K562 (cell line): ENCODE measurements at regions not wholly inside any gene's neighbourhood (a gene's known extent, or its start where the extent isn't known, plus 50 kb on each side); places are given as distances from the start of the nearest gene placed in this dataset.

ENCODE experiments used
- RHOXF2B ChIP-seq: fragments of 250-450 bp; sonication (Bioruptor Pico); conservative IDR thresholded peaks from 2 replicates; pipeline ENCODE4 v1.5.1; 2021
- SRSF1 ChIP-seq: fragments of 200-400 bp; formaldehyde crosslinking; IDR thresholded peaks from 2 replicates; pipeline ENCODE4 v1.6.1; 2017; ENCODE audit warnings: mild to moderate bottlenecking, low read depth, low read length, moderate library complexity
- TF ChIP-seq, protein P1 (sequence below), 2 experiments: fragments of 450-650 bp in 1 of 2; sonication (generic) in 1 of 2; formaldehyde crosslinking in 1 of 2; IDR thresholded peaks; 2 replicates each; pipeline versions ENCODE4 v1.7.1 to v1.9.0; 2016 to 2022; ENCODE audit warnings: inconsistent platforms in 1 of 2, mild to moderate bottlenecking in 1 of 2, missing genetic modification reagents in 1 of 2
- TF ChIP-seq, protein P2 (sequence below): fragments of 250-450 bp; sonication (Bioruptor Pico); IDR thresholded peaks from 2 replicates; pipeline ENCODE4 v1.8.0; 2021; ENCODE audit warnings: moderate library complexity, mild to moderate bottlenecking, inconsistent platforms

DNA sequence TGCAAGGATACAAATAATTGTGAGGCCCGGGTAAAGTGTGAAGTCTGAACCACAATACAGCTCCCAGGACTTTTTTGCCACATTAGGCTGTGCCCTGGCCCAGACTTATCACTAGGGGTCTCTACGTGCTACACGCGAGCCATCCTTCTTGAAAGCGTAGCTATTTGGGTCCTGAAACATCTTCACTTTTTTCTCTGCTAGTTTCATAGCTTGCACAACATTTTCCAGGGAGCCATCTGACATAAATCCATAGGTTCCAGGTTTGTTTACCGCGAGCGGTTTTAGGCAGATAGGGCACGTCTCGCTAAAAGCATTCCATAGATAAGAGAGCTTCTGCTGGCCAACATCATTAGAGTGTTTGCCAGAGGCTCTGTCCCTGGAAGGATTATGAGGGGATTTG is 226.5 kb downstream of the RPS24 start (continued):
- TF ChIP-seq RHOXF2B (CRISPR knock-in tag), result no peak
- TF ChIP-seq, protein P1, sequence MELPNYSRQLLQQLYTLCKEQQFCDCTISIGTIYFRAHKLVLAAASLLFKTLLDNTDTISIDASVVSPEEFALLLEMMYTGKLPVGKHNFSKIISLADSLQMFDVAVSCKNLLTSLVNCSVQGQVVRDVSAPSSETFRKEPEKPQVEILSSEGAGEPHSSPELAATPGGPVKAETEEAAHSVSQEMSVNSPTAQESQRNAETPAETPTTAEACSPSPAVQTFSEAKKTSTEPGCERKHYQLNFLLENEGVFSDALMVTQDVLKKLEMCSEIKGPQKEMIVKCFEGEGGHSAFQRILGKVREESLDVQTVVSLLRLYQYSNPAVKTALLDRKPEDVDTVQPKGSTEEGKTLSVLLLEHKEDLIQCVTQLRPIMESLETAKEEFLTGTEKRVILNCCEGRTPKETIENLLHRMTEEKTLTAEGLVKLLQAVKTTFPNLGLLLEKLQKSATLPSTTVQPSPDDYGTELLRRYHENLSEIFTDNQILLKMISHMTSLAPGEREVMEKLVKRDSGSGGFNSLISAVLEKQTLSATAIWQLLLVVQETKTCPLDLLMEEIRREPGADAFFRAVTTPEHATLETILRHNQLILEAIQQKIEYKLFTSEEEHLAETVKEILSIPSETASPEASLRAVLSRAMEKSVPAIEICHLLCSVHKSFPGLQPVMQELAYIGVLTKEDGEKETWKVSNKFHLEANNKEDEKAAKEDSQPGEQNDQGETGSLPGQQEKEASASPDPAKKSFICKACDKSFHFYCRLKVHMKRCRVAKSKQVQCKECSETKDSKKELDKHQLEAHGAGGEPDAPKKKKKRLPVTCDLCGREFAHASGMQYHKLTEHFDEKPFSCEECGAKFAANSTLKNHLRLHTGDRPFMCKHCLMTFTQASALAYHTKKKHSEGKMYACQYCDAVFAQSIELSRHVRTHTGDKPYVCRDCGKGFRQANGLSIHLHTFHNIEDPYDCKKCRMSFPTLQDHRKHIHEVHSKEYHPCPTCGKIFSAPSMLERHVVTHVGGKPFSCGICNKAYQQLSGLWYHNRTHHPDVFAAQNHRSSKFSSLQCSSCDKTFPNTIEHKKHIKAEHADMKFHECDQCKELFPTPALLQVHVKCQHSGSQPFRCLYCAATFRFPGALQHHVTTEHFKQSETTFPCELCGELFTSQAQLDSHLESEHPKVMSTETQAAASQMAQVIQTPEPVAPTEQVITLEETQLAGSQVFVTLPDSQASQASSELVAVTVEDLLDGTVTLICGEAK (IDR thresholded peaks at IDR 0.05), result no peak
- TF ChIP-seq, protein P1 (CRISPR knock-in tag; IDR thresholded peaks at IDR 0.05), result no peak
- TF ChIP-seq, protein P2, sequence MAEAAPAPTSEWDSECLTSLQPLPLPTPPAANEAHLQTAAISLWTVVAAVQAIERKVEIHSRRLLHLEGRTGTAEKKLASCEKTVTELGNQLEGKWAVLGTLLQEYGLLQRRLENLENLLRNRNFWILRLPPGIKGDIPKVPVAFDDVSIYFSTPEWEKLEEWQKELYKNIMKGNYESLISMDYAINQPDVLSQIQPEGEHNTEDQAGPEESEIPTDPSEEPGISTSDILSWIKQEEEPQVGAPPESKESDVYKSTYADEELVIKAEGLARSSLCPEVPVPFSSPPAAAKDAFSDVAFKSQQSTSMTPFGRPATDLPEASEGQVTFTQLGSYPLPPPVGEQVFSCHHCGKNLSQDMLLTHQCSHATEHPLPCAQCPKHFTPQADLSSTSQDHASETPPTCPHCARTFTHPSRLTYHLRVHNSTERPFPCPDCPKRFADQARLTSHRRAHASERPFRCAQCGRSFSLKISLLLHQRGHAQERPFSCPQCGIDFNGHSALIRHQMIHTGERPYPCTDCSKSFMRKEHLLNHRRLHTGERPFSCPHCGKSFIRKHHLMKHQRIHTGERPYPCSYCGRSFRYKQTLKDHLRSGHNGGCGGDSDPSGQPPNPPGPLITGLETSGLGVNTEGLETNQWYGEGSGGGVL (CRISPR knock-in tag), result no peak
- no peak for TF ChIP-seq SRSF1
- TF ChIP-seq, all 486 proteins: peak for 2
